Breast epithelium (tissue), 4 donors: ENCODE measurements at regions not wholly inside any gene's neighbourhood (a gene's known extent, or its start where the extent isn't known, plus 50 kb on each side); places are given as distances from the start of the nearest gene placed in this dataset.
A peak's percentile ranks its signal among the peaks of the same experiment; 100 is the strongest.

ENCODE experiments used
- DNase-seq, 2 donors: peaks; one replicate each; pipeline ENCODE4 v3.0.0-alpha.2; 2019; ENCODE audit warnings: low spot score in 2 of 2
- H3K27ac ChIP-seq, 2 donors: fragments of 200-600 bp; sonication (generic) in 1 of 2; one replicate each; pipeline ENCODE4 v1.5.1; 2016 to 2019; ENCODE audit warnings: mild to moderate bottlenecking in 1 of 2
- H3K27me3 ChIP-seq, 2 donors: fragments of 200-600 bp; sonication (generic) in 1 of 2; one replicate each; pipeline versions ENCODE4 v1.5.1 to v1.6.0; 2017 to 2019; ENCODE audit warnings: control low read depth in 1 of 2, mild to moderate bottlenecking in 1 of 2
- H3K36me3 ChIP-seq: fragments of 200-600 bp; one replicate; pipeline ENCODE4 v1.5.1; 2019
- H3K4me1 ChIP-seq, 2 donors: fragments of 200-600 bp; sonication (generic); one replicate each; pipeline ENCODE4 v1.5.1; 2016 to 2019; ENCODE audit warnings: control low read depth in 1 of 2
- H3K4me3 ChIP-seq, 3 donors: fragments of 200-600 bp; sonication (generic); 1 replicate in 2 of 3; 2 replicates in 1 of 3; pipeline ENCODE4 v1.5.1; 2016 to 2019; ENCODE audit warnings: mild to moderate bottlenecking in 3 of 3, moderate library complexity in 2 of 3
- H3K9me3 ChIP-seq, 2 donors: fragments of 200-600 bp; sonication (generic) in 1 of 2; one replicate each; pipeline ENCODE4 v1.5.1; 2016 to 2019; ENCODE audit warnings: control low read depth in 1 of 2
- CTCF ChIP-seq, 3 donors: fragments of 450-650 bp; IDR thresholded peaks; one replicate each; pipeline ENCODE4 v1.5.1; 2016 to 2017; ENCODE audit warnings: antibody characterized with exemption in 3 of 3, mild to moderate bottlenecking in 3 of 3, moderate library complexity in 3 of 3
- POLR2A ChIP-seq: fragments of 450-650 bp; IDR thresholded peaks from one replicate; pipeline ENCODE4 v1.6.1; 2016; ENCODE audit warnings: antibody characterized with exemption, mild to moderate bottlenecking, moderate library complexity
- POLR2AphosphoS5 ChIP-seq, 3 donors: sonication (generic); formaldehyde crosslinking; IDR thresholded peaks; one replicate each; pipeline ENCODE4 v1.6.1; 2017; ENCODE audit warnings: antibody characterized with exemption in 3 of 3
- intact Hi-C: fragments of 100-400 bp; cut with DNase I; formaldehyde crosslinking; loops from one replicate; pipeline ENCODE4 v1.15.1; 2023; ENCODE audit warnings: low total_unique reads

- H3K4me1 ChIP-seq, result peaks cover 0 to 6% of the 10 kb centered on the region in 2 donors
- no peaks in the 10 kb centered on the region for H3K9me3 ChIP-seq
- H3K4me3 ChIP-seq, result no peak overlapping the region
- intact Hi-C loops, result no loop called here
- no peaks in the 10 kb centered on the region for H3K27me3 ChIP-seq
- TF ChIP-seq CTCF (IDR thresholded peaks at IDR 0.05) (no peak), POLR2A (no peak), POLR2AphosphoS5 (IDR thresholded peaks at IDR 0.05) (no peak)
- H3K27ac ChIP-seq, result peak overlapping the region; percentile 10 to 40
- no peak for DNase-seq
- H3K36me3 ChIP-seq, result no peaks in the 10 kb centered on the region
Observed at GRCh38 chr16:27724482-27725235, 174.7 kb downstream of the KATNIP start.

- H3K4me1 ChIP-seq, result peaks cover 0 to 6% of the 10 kb centered on the region in 2 donors
- no peak overlapping the region for H3K27ac ChIP-seq
- TF ChIP-seq CTCF (IDR thresholded peaks at IDR 0.05) (no peak), POLR2A (no peak), POLR2AphosphoS5 (IDR thresholded peaks at IDR 0.05) (no peak)
- H3K9me3 ChIP-seq, result no peaks in the 10 kb centered on the region
- no peaks in the 10 kb centered on the region for H3K27me3 ChIP-seq
- DNase-seq, result no peak
- H3K4me3 ChIP-seq, result no peak overlapping the region
- no peaks in the 10 kb centered on the region for H3K36me3 ChIP-seq
- intact Hi-C loops, result no loop called here
Observed at GRCh38 chr16:27725236-27726000, 175.5 kb downstream of the KATNIP start.

- no peak overlapping the region for H3K4me3 ChIP-seq
- DNase-seq, result no peak
Observed at GRCh38 chr16:27726621-27727261, 176.8 kb downstream of the KATNIP start.

GRCh38 chr16:27727941-27728340 lies 178.0 kb downstream of the KATNIP start:
- Histone ChIP-seq H3K4me1 (peaks cover 0 to 6% of the 10 kb centered on the region in 2 donors), H3K4me3 (no peak overlapping the region), H3K27me3 (no peaks in the 10 kb centered on the region), H3K36me3 (no peaks in the 10 kb centered on the region), H3K9me3 (no peaks in the 10 kb centered on the region), H3K27ac (no peak overlapping the region)
- no peak for DNase-seq
- no peak for TF ChIP-seq CTCF (IDR thresholded peaks at IDR 0.05)
- TF ChIP-seq POLR2AphosphoS5 (IDR thresholded peaks at IDR 0.05), result no peak
- TF ChIP-seq POLR2A, result no peak
- intact Hi-C loops, result no loop called here

More at GRCh38 chr16:27726621-27727261, 176.8 kb downstream of the KATNIP start:
- no peaks in the 10 kb centered on the region for H3K27me3 ChIP-seq
- H3K9me3 ChIP-seq, result no peaks in the 10 kb centered on the region
- TF ChIP-seq CTCF (IDR thresholded peaks at IDR 0.05), result no peak
- TF ChIP-seq POLR2A, result no peak
- no peak for TF ChIP-seq POLR2AphosphoS5 (IDR thresholded peaks at IDR 0.05)
- no peak overlapping the region for H3K27ac ChIP-seq
- H3K36me3 ChIP-seq, result no peaks in the 10 kb centered on the region
- intact Hi-C loops, result no loop called here
- peaks cover 0 to 6% of the 10 kb centered on the region in 2 donors for H3K4me1 ChIP-seq
